GM12874 (cell line): ENCODE measurements at regions not wholly inside any gene's neighbourhood (a gene's known extent, or its start where the extent isn't known, plus 50 kb on each side); places are given as distances from the start of the nearest gene placed in this dataset.

Experiments
- CTCF ChIP-seq: IDR thresholded peaks from 2 replicates; pipeline ENCODE4 v1.5.1; 2011; ENCODE audit warnings: low read depth, mild to moderate bottlenecking, control low read depth, low read length, moderate library complexity; ENCODE audit not compliant: insufficient read depth

DNA sequence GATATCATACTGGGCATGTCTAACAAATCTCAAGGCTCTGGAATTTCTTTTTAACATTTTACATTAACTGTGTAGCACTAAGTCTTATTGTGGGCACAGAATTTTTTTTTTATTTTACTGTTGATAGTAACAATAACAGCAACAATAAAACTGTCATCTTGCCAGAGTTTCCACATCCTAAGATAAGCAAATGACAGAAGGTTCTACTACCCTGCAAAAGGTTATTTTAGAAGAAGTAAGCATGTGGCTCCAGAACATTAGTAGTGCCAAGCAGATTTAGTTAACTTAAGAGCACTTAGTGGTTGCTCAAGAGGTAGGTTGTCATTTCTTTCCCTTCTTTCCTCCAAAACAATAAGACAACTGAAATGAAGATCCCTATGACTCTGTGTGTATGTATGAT is 743.0 kb upstream of the CBLB start:
- TF ChIP-seq CTCF: no peak

DNA sequence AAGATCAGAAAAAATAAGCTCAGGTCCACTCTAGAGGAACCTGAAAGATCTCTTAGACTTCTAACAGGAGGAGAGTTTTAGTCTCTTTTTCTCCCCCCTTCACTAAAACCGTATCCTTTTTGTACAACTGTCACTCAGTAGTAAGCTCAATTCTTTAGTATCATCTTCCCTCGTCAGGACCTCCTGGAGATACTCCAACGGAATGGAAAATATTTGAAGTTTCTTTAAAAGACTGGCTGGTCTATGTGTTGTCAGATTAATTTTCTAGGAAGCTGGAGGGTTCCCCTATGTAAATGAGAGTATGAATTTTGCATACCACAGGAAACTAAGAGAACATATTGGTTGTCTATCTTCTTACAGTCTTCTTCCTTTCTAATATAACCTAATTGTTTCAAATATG is 747.7 kb upstream of the CBLB start:
- no peak for TF ChIP-seq CTCF

DNA sequence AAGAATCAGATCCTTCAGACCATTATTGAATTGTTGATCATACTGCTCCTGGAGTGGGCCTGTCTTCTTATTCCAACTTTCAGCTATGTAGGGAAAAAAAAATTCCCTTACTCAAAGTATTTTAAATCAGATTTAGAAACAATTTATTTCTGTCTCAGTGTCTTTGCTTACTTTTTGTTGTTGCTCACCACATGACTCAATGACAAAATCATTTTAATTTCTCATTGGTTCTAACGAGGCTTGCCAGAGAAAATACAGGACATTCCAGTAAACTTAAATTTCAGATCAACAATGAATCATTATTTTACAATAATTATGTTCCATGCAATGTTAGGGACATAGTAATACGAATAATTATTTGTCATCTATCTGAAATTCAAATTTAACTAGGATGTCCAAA is 748.5 kb upstream of the CBLB start:
- TF ChIP-seq CTCF: no peak

GRCh38 chr3:106620646-106621045 is 751.8 kb upstream of the CBLB start:
- no peak for TF ChIP-seq CTCF

DNA sequence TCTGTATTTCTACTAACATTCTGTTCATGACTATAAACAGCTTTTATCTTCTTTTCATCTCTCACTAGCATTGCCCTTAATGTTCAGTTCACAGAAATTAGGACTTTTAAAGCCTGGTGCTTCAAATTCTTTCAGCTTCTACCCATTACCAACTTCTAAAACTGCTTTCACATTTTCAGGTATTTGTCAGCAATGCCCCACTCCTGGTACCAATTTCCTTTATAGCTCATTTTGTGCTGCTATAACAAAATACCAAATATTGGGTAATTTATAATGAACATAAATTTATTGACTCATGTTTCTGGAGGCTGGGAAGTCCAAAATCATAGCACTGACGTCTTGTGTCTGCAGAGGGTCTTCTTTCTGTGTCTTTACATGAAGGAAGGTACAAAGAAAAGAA is 753.1 kb upstream of the CCDC54 start:
- no peak for TF ChIP-seq CTCF

GRCh38 chr3:106628407-106628806 is 748.8 kb upstream of the CCDC54 start:
- TF ChIP-seq CTCF: no peak

- TF ChIP-seq CTCF: no peak
Measured at GRCh38 chr3:106629215-106629832, 747.9 kb upstream of the CCDC54 start.
